ENCODE measurements at regions not wholly inside any gene's neighbourhood (a gene's known extent, or its start where the extent isn't known, plus 50 kb on each side); places are given as distances from the start of the nearest gene placed in this dataset.

DNA sequence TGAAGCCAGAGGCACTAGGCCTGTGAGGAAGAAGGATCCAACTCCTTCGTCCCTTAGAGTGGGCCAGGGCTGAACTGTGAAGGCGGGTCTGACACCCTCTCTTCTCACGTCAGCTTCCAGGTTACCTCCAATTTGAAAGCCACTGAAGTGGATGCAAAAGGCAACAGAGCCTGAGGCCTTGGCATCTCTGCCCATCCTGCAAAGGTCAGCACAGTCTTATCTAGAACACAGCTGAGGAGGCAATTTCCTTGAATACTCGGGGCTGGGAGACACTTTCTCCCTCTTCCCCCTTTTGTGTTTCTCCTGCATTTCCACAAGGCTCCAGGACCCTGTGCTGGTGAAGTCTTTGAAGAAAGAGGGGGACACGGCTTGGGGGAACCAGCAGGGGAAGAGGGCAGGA lies 91.6 kb upstream of the PAX6 start:
- Histone ChIP-seq H3K9me3 (ENCODE audit: insufficient read depth, low read length) (no peaks in the 10 kb centered on the region), H3K4me1 (ENCODE audit: low read length) (no peaks in the 10 kb centered on the region), H3K9ac (ENCODE audit: low read length) (no peak overlapping the region), H3K36me3 (replicated peaks; ENCODE audit: low read depth, low read length) (no peaks in the 10 kb centered on the region), H3K4me2 (ENCODE audit: low read length) (no peak overlapping the region), H3K4me3 (ENCODE audit: low read length) (no peak overlapping the region), H3K27ac (ENCODE audit: low read length) (no peak overlapping the region), H4K20me1 (ENCODE audit: insufficient read depth, low read length) (no peaks in the 10 kb centered on the region), H2AFZ (ENCODE audit: low read depth, low read length) (no peak overlapping the region), H3K79me2 (ENCODE audit: low read length) (no peaks in the 10 kb centered on the region), H3K27me3 (ENCODE audit: low read depth, low read length) (no peaks in the 10 kb centered on the region)
- no peak for TF ChIP-seq CTCF (IDR thresholded peaks at IDR 0.05; ENCODE audit: low read depth, low read length)
- TF ChIP-seq EZH2phosphoT487 (IDR thresholded peaks at IDR 0.05; ENCODE audit: low read depth), result no peak

DNA sequence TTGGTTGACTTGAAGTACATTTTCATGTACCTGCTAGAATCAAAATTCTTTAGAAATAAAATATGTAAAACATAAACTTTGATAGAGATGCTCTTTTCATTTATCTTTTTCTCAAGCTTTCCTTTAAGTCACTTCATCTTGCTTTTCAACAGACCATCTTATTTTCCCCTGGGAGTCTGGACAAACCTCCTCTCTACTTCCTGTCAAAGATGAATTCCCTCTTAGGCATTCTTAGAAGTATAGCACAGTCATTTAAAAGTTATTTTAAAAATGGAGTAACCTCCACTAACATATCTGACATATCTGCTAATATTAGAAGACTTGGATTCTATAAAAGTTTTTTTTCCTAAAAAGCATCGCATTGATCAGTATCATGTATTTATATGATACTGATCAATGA lies 84.8 kb upstream of the PAX6 start:
- H3K9ac ChIP-seq (ENCODE audit: low read length), result no peak overlapping the region

GRCh38 chr11:31887180-31887579 lies 76.1 kb upstream of the PAX6 start:
- H3K36me3 ChIP-seq (replicated peaks; ENCODE audit: low read depth, low read length), result no peaks in the 10 kb centered on the region
- H3K9me3 ChIP-seq (ENCODE audit: insufficient read depth, low read length), result no peaks in the 10 kb centered on the region
- H2AFZ ChIP-seq (ENCODE audit: low read depth, low read length), result no peak overlapping the region
- H3K27ac ChIP-seq (ENCODE audit: low read length), result no peak overlapping the region
- no peak overlapping the region for H3K4me2 ChIP-seq (ENCODE audit: low read length)
- H3K4me3 ChIP-seq (ENCODE audit: low read length), result no peak overlapping the region
- H3K79me2 ChIP-seq (ENCODE audit: low read length), result no peaks in the 10 kb centered on the region
- H3K27me3 ChIP-seq (ENCODE audit: low read depth, low read length), result peaks cover 4% of the 10 kb centered on the region; the same call in 1 of the 2 replicates
- no peak overlapping the region for H3K9ac ChIP-seq (ENCODE audit: low read length)
- TF ChIP-seq EZH2phosphoT487 (IDR thresholded peaks at IDR 0.05; ENCODE audit: low read depth) (no peak), CTCF (IDR thresholded peaks at IDR 0.05; ENCODE audit: low read depth, low read length) (peak; percentile 40)
- H3K4me1 ChIP-seq (ENCODE audit: low read length), result no peaks in the 10 kb centered on the region
- H4K20me1 ChIP-seq (ENCODE audit: insufficient read depth, low read length), result no peaks in the 10 kb centered on the region

More for the DNA sequence above, 84.8 kb upstream of the PAX6 start:
- H3K4me1 ChIP-seq (ENCODE audit: low read length), result no peaks in the 10 kb centered on the region
- H3K36me3 ChIP-seq (replicated peaks; ENCODE audit: low read depth, low read length), result no peaks in the 10 kb centered on the region
- H3K9me3 ChIP-seq (ENCODE audit: insufficient read depth, low read length), result no peaks in the 10 kb centered on the region
- H3K4me2 ChIP-seq (ENCODE audit: low read length), result no peak overlapping the region
- H3K4me3 ChIP-seq (ENCODE audit: low read length), result no peak overlapping the region
- no peaks in the 10 kb centered on the region for H3K79me2 ChIP-seq (ENCODE audit: low read length)
- H3K27me3 ChIP-seq (ENCODE audit: low read depth, low read length), result no peaks in the 10 kb centered on the region
- no peaks in the 10 kb centered on the region for H4K20me1 ChIP-seq (ENCODE audit: insufficient read depth, low read length)
- no peak overlapping the region for H2AFZ ChIP-seq (ENCODE audit: low read depth, low read length)
- no peak overlapping the region for H3K27ac ChIP-seq (ENCODE audit: low read length)
- TF ChIP-seq CTCF (IDR thresholded peaks at IDR 0.05; ENCODE audit: low read depth, low read length) (no peak), EZH2phosphoT487 (IDR thresholded peaks at IDR 0.05; ENCODE audit: low read depth) (no peak)

GRCh38 chr11:31884080-31884479 lies 73.0 kb upstream of the PAX6 start:
- TF ChIP-seq CTCF (IDR thresholded peaks at IDR 0.05; ENCODE audit: low read depth, low read length), result no peak
- no peak overlapping the region for H3K27ac ChIP-seq (ENCODE audit: low read length)
- H2AFZ ChIP-seq (ENCODE audit: low read depth, low read length), result no peak overlapping the region
- H3K4me2 ChIP-seq (ENCODE audit: low read length), result no peak overlapping the region
- peaks cover 7% of the 10 kb centered on the region; the same call in 1 of the 2 replicates for H3K27me3 ChIP-seq (ENCODE audit: low read depth, low read length)
- H3K4me3 ChIP-seq (ENCODE audit: low read length), result no peak overlapping the region
- no peaks in the 10 kb centered on the region for H3K36me3 ChIP-seq (replicated peaks; ENCODE audit: low read depth, low read length)
- no peak overlapping the region for H3K9ac ChIP-seq (ENCODE audit: low read length)
- no peaks in the 10 kb centered on the region for H3K4me1 ChIP-seq (ENCODE audit: low read length)
- no peaks in the 10 kb centered on the region for H3K79me2 ChIP-seq (ENCODE audit: low read length)
- no peaks in the 10 kb centered on the region for H3K9me3 ChIP-seq (ENCODE audit: insufficient read depth, low read length)
- no peaks in the 10 kb centered on the region for H4K20me1 ChIP-seq (ENCODE audit: insufficient read depth, low read length)
